ENCODE measurements at regions not wholly inside any gene's neighbourhood (a gene's known extent, or its start where the extent isn't known, plus 50 kb on each side); places are given as distances from the start of the nearest gene placed in this dataset.
A peak's percentile ranks its signal among the peaks of the same experiment; 100 is the strongest.

DNA sequence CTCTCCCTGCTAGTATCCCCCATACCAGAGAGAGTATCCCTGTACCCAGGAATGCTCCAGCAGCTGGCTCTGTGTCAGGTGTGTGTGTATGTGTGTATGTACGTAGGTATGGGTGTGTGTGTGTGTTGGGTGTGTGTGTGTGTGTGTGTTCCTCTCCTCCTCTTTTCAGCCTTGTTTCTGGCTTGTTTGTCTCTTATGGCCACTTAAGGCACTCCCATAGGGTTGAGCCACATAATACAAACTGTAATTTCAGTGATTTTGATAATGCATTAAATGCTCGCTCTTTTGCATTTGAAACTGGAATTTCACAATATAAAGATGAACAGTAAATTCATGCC lies 80.8 kb upstream of the SH3PXD2B start:
- WGBS (ENCODE audit: insufficient coverage) = no CpG with 5 or more reads among the region's 2 CpGs
- Histone ChIP-seq H3K4me1 (ENCODE audit: control insufficient read depth, insufficient read depth, low read length) (no peaks in the 10 kb centered on the region), H3K9me3 (ENCODE audit: control insufficient read depth, insufficient read depth, low read length) (no peaks in the 10 kb centered on the region), H3K4me3 (ENCODE audit: low read length) (no peak overlapping the region), H3K27ac (ENCODE audit: low read length) (no peak overlapping the region), H3K36me3 (ENCODE audit: control insufficient read depth, insufficient read depth, low read length) (no peaks in the 10 kb centered on the region), H3K27me3 (ENCODE audit: control insufficient read depth, insufficient read depth, low read length) (no peaks in the 10 kb centered on the region)
- peaks cover 0 to 7% of the 10 kb centered on the region in 2 donors for H3K4me1 Mint-ChIP-seq
- no peak for ATAC-seq
- H3K9me3 Mint-ChIP-seq = no peaks in the 10 kb centered on the region
- TF ChIP-seq CTCF (IDR thresholded peaks at IDR 0.05) = no peak
- no peaks in the 10 kb centered on the region for H3K36me3 Mint-ChIP-seq
- H3K27me3 Mint-ChIP-seq (ENCODE audit: low read depth in 2 of 2) = peaks cover 0 to 10% of the 10 kb centered on the region in 2 donors
- H3K4me3 Mint-ChIP-seq = no peak overlapping the region
- intact Hi-C loops (cut with micrococcal nuclease) = no loop called here
- no peak for DNase-seq
- H3K27ac Mint-ChIP-seq = no peak overlapping the region

DNA sequence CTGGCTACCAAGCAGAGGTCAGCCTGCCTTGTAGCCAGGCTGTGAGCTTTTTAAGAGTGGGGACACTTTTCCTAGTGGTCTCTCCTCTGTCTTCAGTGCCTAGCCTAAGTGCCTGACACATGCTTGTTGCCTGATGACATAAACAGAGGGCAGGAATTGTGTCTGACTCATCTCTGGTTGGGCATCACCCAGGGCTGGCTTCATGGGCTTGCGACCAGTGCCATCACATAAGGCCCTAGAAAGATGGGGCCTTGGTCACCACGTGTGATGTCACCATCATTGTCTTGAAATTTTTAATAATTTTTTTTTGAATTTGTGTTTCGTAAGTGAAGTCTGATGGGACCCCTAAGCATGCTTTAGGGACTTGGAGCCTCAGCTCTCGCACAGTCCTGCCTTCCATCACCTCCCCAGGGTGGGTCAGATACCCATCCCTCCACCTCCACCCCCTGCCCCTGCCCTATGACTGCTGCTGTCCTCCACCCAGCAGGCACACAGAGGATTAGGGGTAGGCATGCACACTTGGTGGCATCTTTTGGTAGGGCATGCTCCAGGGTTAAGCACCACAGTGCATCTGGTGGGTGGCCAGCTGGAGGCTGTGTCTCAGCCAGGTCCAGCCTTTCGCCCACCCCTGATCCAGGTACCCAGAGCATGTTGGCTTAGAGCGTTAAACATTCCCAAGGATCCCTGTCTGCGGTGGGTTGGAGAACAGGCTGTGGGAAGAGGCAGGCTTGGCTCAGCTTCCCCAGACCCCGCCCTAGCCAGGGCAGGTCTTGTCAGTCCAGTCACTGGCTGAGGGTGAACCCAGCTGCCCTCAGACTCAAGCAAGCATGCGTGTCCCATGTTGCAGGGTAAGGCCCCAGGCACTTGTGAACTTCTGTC lies 80.1 kb upstream of the SH3PXD2B start:
- no peaks in the 10 kb centered on the region for H3K9me3 ChIP-seq (ENCODE audit: control insufficient read depth, insufficient read depth, low read length)
- H3K27ac ChIP-seq (ENCODE audit: low read length) = no peak overlapping the region
- ATAC-seq = peak in 1 of 3 donors; percentile 16
- no peaks in the 10 kb centered on the region for H3K4me1 ChIP-seq (ENCODE audit: control insufficient read depth, insufficient read depth, low read length)
- intact Hi-C loops (cut with micrococcal nuclease) = no loop called here
- H3K4me3 ChIP-seq (ENCODE audit: low read length) = no peak overlapping the region
- WGBS (ENCODE audit: insufficient coverage) = 85% methylated on average over 9 of the region's 9 CpGs
- H3K4me3 Mint-ChIP-seq = no peak overlapping the region
- H3K27me3 Mint-ChIP-seq (ENCODE audit: low read depth in 2 of 2) = peaks cover 0 to 10% of the 10 kb centered on the region in 2 donors
- H3K36me3 ChIP-seq (ENCODE audit: control insufficient read depth, insufficient read depth, low read length) = no peaks in the 10 kb centered on the region
- no peak overlapping the region for H3K27ac Mint-ChIP-seq
- no peak for TF ChIP-seq CTCF (IDR thresholded peaks at IDR 0.05)
- H3K36me3 Mint-ChIP-seq = no peaks in the 10 kb centered on the region
- H3K4me1 Mint-ChIP-seq = peaks cover 0 to 7% of the 10 kb centered on the region in 2 donors
- H3K27me3 ChIP-seq (ENCODE audit: control insufficient read depth, insufficient read depth, low read length) = no peaks in the 10 kb centered on the region
- DNase-seq = no peak
- no peaks in the 10 kb centered on the region for H3K9me3 Mint-ChIP-seq

DNA sequence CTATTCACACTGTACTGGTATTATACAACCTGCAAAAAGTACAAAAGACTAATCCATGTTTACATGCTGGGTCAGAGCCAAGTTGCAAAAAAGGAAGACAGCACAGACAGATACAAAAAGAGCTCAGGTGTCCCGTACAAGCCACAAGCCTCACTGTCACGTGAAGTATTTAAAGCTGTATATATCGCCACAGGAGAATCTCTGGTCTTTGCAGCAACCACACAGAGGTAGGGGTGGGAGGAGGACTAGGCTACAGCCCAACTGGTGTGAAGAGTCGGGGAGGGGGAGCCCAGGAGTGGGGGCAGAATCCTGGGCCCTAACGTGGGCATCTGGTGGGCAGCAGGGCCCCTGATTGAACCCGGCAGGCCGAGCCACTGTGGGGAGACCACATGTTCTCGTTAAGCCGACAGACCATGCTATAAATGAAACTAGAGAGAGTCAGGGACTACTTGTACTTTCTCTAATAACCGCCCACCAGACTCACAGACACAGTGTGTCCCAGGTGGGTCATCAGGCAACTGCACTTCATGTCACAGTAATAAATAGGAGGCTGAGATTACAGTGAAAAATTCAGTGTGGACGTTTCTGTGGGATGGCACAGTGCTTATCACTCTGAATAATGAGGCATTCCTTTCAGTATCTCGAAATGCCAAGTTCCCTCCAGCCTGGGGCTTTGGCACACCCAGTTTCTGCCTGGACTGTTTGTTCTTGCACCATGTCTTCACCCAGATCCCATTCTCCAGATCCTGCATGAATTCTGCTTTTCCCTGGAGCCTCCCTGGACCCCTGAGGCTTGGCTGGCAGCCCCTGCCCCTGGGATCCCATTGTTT lies 79.3 kb upstream of the SH3PXD2B start:
- 27% methylated on average over 12 of the region's 12 CpGs for WGBS (ENCODE audit: insufficient coverage)
- intact Hi-C loops (cut with micrococcal nuclease) = no loop called here
- Mint-ChIP-seq H3K27me3 (ENCODE audit: low read depth in 2 of 2) (peaks cover 0 to 14% of the 10 kb centered on the region in 2 donors), H3K4me3 (no peak overlapping the region), H3K9me3 (no peaks in the 10 kb centered on the region), H3K27ac (no peak overlapping the region), H3K4me1 (peaks cover 0 to 7% of the 10 kb centered on the region in 2 donors), H3K36me3 (no peaks in the 10 kb centered on the region)
- Histone ChIP-seq H3K27me3 (ENCODE audit: control insufficient read depth, insufficient read depth, low read length) (no peaks in the 10 kb centered on the region), H3K4me1 (ENCODE audit: control insufficient read depth, insufficient read depth, low read length) (no peaks in the 10 kb centered on the region), H3K9me3 (ENCODE audit: control insufficient read depth, insufficient read depth, low read length) (no peaks in the 10 kb centered on the region), H3K36me3 (ENCODE audit: control insufficient read depth, insufficient read depth, low read length) (no peaks in the 10 kb centered on the region), H3K27ac (ENCODE audit: low read length) (no peak overlapping the region), H3K4me3 (ENCODE audit: low read length) (no peak overlapping the region)
- ATAC-seq = peak in 1 of 3 donors; percentile 21
- no peak for DNase-seq
- no peak for TF ChIP-seq CTCF (IDR thresholded peaks at IDR 0.05)

All from natural killer cell (primary cell).